GM12872 (cell line): ENCODE measurements at regions not wholly inside any gene's neighbourhood (a gene's known extent, or its start where the extent isn't known, plus 50 kb on each side); places are given as distances from the start of the nearest gene placed in this dataset.

Source experiments
- CTCF ChIP-seq: IDR thresholded peaks from 3 replicates; pipeline ENCODE4 v1.5.1; 2011; ENCODE audit warnings: low read depth, mild to moderate bottlenecking, low read length, moderate library complexity; ENCODE audit not compliant: insufficient read depth

- peak; percentile 27; the same call in 1 of the 3 replicates for TF ChIP-seq CTCF
Observed at GRCh38 chr20:52242237-52243230, 51.0 kb upstream of the ZFP64 start.
